GM12878 (cell line): ENCODE measurements at regions not wholly inside any gene's neighbourhood (a gene's known extent, or its start where the extent isn't known, plus 50 kb on each side); places are given as distances from the start of the nearest gene placed in this dataset.

ENCODE experiments used
- ATAC-seq: fragments of 200-7000 bp; cut with Tn5 transposase; 3 replicates; pipeline ENCODE4 v1.9.1; 2020; ENCODE audit warnings: mild to moderate bottlenecking, moderate library complexity
- BruUV-seq: library from RNA; stranded (reverse); fragments of 400-500 nt; replicated peaks from 2 replicates; lab custom pipeline; 2021; lab: Mats Ljungman, UMichigan
- CTCF ChIA-PET: fragments of 300-600 bp; sonication (Branson Sonifier 250); formaldehyde crosslinking; extraction: SDS; loops from one replicate; lab custom pipeline; 2021; ENCODE audit warnings: inconsistent platforms; lab: Yijun Ruan, JAX
- POLR2A ChIA-PET: fragments of 350-600 bp; formaldehyde crosslinking; extraction: SDS; loops from one replicate; lab custom pipeline; 2021; ENCODE audit warnings: inconsistent platforms; lab: Charles Lee
- RAD21 ChIA-PET: fragments of 300-600 bp; sonication (Branson Sonifier 250); formaldehyde crosslinking; loops from one replicate; lab custom pipeline; 2023; ENCODE audit warnings: antibody characterized with exemption; ENCODE audit not compliant: unreplicated experiment; lab: Charles Lee
- SMC1A ChIA-PET: fragments of 300-600 bp; sonication (Branson Sonifier 250); formaldehyde crosslinking; loops from one replicate; lab custom pipeline; 2023; ENCODE audit not compliant: unreplicated experiment, uncharacterized antibody; lab: Charles Lee
- DNase-seq: peaks from one replicate; pipeline ENCODE4 v3.0.0-alpha.2; 2011; ENCODE audit warnings: low read depth, low spot score
- FAIRE-seq: peaks from 3 replicates; lab custom pipeline; 2011; peaks lifted over from hg19 to GRCh38; lab: Jason Lieb, UNC
- H2AFZ ChIP-seq: 2 replicates; pipeline ENCODE4 v1.6.0; 2011; ENCODE audit warnings: low read depth, low read length, control low read depth; ENCODE audit not compliant: control insufficient read depth
- H3K27ac ChIP-seq: 2 replicates; pipeline ENCODE4 v1.5.1; 2011; ENCODE audit warnings: control low read depth; ENCODE audit not compliant: control insufficient read depth, insufficient read depth
- H3K27me3 ChIP-seq, 2 experiments: replicated peaks in 1 of 2; 2 replicates each; pipeline versions ENCODE4 v1.6.0 to v1.6.1; 2011; ENCODE audit warnings: low read length in 1 of 2; ENCODE audit not compliant: control insufficient read depth in 2 of 2, insufficient read depth in 2 of 2
- H3K36me3 ChIP-seq, 2 experiments: 2 replicates each; pipeline ENCODE4 v1.5.1; 2011; ENCODE audit warnings: low read length in 1 of 2; ENCODE audit not compliant: control insufficient read depth in 2 of 2, insufficient read depth in 2 of 2
- H3K4me1 ChIP-seq: 2 replicates; pipeline ENCODE4 v1.6.1; 2011; ENCODE audit warnings: mild to moderate bottlenecking, low read length, moderate library complexity, mixed read lengths; ENCODE audit not compliant: control insufficient read depth, insufficient read depth
- H3K4me2 ChIP-seq: 2 replicates; pipeline ENCODE4 v1.6.0; 2011; ENCODE audit warnings: control low read depth; ENCODE audit not compliant: control insufficient read depth, insufficient read depth
- H3K4me3 ChIP-seq: fragments of 200-600 bp; sonication (generic); 2 replicates; pipeline ENCODE4 v1.5.1; 2016
- H3K79me2 ChIP-seq: 2 replicates; pipeline ENCODE4 v1.6.0; 2011; ENCODE audit warnings: low read length; ENCODE audit not compliant: control insufficient read depth, insufficient read depth
- H3K9ac ChIP-seq: 2 replicates; pipeline ENCODE4 v1.8.0; 2011; ENCODE audit warnings: low read length, control low read depth, mixed read lengths; ENCODE audit not compliant: control insufficient read depth, insufficient read depth
- H3K9me3 ChIP-seq: replicated peaks from 3 replicates; pipeline ENCODE4 v1.5.1; 2011; ENCODE audit warnings: mild to moderate bottlenecking, low read length; ENCODE audit not compliant: control insufficient read depth, insufficient read depth
- H4K20me1 ChIP-seq: 2 replicates; pipeline ENCODE4 v1.6.0; 2011; ENCODE audit not compliant: control insufficient read depth, insufficient read depth
- ATF3 ChIP-seq: IDR thresholded peaks from 2 replicates; pipeline ENCODE4 v1.6.1; 2011; ENCODE audit warnings: low read depth, mild to moderate bottlenecking, low read length, moderate library complexity, borderline replicate concordance; ENCODE audit errors: extremely low read depth
- JUNB ChIP-seq: IDR thresholded peaks from 2 replicates; pipeline ENCODE4 v1.6.1; 2016; ENCODE audit warnings: antibody characterized with exemption, mild to moderate bottlenecking
- NFYB ChIP-seq: IDR thresholded peaks from 2 replicates; pipeline ENCODE4 v1.6.1; 2011; ENCODE audit warnings: low read depth, mild to moderate bottlenecking, low read length, improper control_type of control experiment, moderate library complexity; ENCODE audit not compliant: insufficient read depth
- PKNOX1 ChIP-seq: fragments of 450-650 bp; IDR thresholded peaks from 2 replicates; pipeline ENCODE4 v1.6.1; 2016; ENCODE audit warnings: mild to moderate bottlenecking
- SMC3 ChIP-seq: IDR thresholded peaks from 2 replicates; pipeline ENCODE4 v1.6.1; 2011; ENCODE audit warnings: low read length, improper control_type of control experiment, borderline replicate concordance
- SP1 ChIP-seq: IDR thresholded peaks from one replicate; pipeline ENCODE4 v1.6.1; 2011; ENCODE audit warnings: low read depth, low read length
- ZNF384 ChIP-seq: IDR thresholded peaks from 2 replicates; pipeline ENCODE4 v1.6.1; 2012; ENCODE audit warnings: low read depth, mild to moderate bottlenecking, low read length, improper control_type of control experiment, borderline replicate concordance
- WGBS: methylation state at CpG from one replicate; pipeline ENCODE4 v1.1.6; 2016; ENCODE audit warnings: low lambda C conversion rate; ENCODE audit not compliant: insufficient replicate concordance, insufficient coverage; ENCODE audit errors: missing lambda C conversion rate; 5-methylcytosine and 5-hydroxymethylcytosine counted together
- in situ Hi-C: fragments of 300-500 bp; cut with MboI; formaldehyde crosslinking; loops from 9 replicates; pipeline ENCODE4 v1.14.3; 2018; ENCODE audit warnings: mixed read lengths
- intact Hi-C: fragments of 100-400 bp; cut with micrococcal nuclease; formaldehyde crosslinking; loops from one replicate; pipeline ENCODE4 v1.14.2; 2022; ENCODE audit not compliant: unreplicated experiment

GRCh38 chr2:48247206-48247605, 67.3 kb upstream of the FOXN2 start:
- no peak for FAIRE-seq
- TF ChIP-seq SMC3 = no peak
- TF ChIP-seq ATF3 = no peak
- TF ChIP-seq PKNOX1 = no peak
- TF ChIP-seq JUNB = no peak
- TF ChIP-seq NFYB = no peak
- no peak for TF ChIP-seq SP1
- TF ChIP-seq ZNF384 = no peak
- 48% methylated on average over 5 of the region's 5 CpGs for WGBS

More at GRCh38 chr2:48247206-48247605, 67.3 kb upstream of the FOXN2 start:
- H3K79me2 ChIP-seq = no peaks in the 10 kb centered on the region
- BruUV-seq = no TSS peak
- CTCF ChIA-PET = no interaction called here
- DNase-seq = no peak
- no peak overlapping the region for H3K4me3 ChIP-seq
- SMC1A ChIA-PET = no interaction called here
- in situ Hi-C loops (no loop called here), intact Hi-C loops (no loop called here)
- no peak overlapping the region for H2AFZ ChIP-seq
- H4K20me1 ChIP-seq = no peaks in the 10 kb centered on the region
- no peaks in the 10 kb centered on the region for H3K27me3 ChIP-seq
- H3K9ac ChIP-seq = no peak overlapping the region
- H3K9me3 ChIP-seq = no peaks in the 10 kb centered on the region
- H3K4me1 ChIP-seq = peaks cover 19% of the 10 kb centered on the region
- RAD21 ChIA-PET = interaction anchor here (1.1 kb wide), 1 partner anchor 122 kb away, joined by 3 read pairs; no protein-coding TSS in a partner anchor
- ATAC-seq = no peak
- no peaks in the 10 kb centered on the region for H3K36me3 ChIP-seq
- no peak overlapping the region for H3K4me2 ChIP-seq
- no peak overlapping the region for H3K27ac ChIP-seq
- POLR2A ChIA-PET = no interaction called here
